RWPE1 (cell line): ENCODE measurements at regions not wholly inside any gene's neighbourhood (a gene's known extent, or its start where the extent isn't known, plus 50 kb on each side); places are given as distances from the start of the nearest gene placed in this dataset.

Experiments
- CTCF ChIA-PET: fragments of 350-600 bp; sonication (Branson Sonifier 250); formaldehyde crosslinking; extraction: SDS; loops from one replicate; lab custom pipeline; 2021; lab: Yijun Ruan, JAX
- POLR2A ChIA-PET: fragments of 400-600 bp; formaldehyde crosslinking; extraction: SDS; loops from one replicate; lab custom pipeline; 2020; ENCODE audit warnings: antibody characterized with exemption; ENCODE audit not compliant: low non-redundant PET; lab: Yijun Ruan, JAX
- DNase-seq: peaks from one replicate; pipeline ENCODE4 v3.0.0; 2012; ENCODE audit warnings: low spot score
- H3K27ac ChIP-seq: fragments of 450-650 bp; 2 replicates; pipeline ENCODE4 v1.5.1; 2017
- CTCF ChIP-seq: fragments of 450-650 bp; conservative IDR thresholded peaks from 2 replicates; pipeline ENCODE4 v1.5.1; 2017; ENCODE audit warnings: low read depth, mild to moderate bottlenecking

DNA sequence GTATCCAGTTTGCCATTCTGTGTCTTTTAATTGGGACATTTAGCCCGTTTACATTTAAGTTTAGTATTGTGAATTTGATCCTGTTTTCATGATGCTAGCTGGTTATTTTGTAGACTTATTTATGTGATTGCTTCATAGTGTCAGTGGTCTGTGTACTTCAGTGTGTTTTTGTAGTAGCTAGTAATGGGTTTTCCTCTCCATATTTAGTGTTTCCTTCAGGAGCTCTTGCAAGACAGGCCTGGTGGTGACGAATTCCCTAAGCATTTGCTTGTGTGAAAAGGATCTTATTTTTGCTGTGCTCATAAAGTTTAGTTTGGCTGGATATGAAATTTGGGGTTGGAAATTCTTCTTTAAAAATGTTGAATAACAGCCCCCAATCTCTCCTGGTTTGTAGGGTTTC is 69.2 kb upstream of the PDC start:
- POLR2A ChIA-PET, result no interaction called here
- TF ChIP-seq CTCF, result no peak
- CTCF ChIA-PET, result no interaction called here
- DNase-seq, result no peak
- no peak overlapping the region for H3K27ac ChIP-seq

- no peak overlapping the region for H3K27ac ChIP-seq
- CTCF ChIA-PET, result no interaction called here
Measured at GRCh38 chr1:186519982-186520381, 59.1 kb upstream of the PDC start.

DNA sequence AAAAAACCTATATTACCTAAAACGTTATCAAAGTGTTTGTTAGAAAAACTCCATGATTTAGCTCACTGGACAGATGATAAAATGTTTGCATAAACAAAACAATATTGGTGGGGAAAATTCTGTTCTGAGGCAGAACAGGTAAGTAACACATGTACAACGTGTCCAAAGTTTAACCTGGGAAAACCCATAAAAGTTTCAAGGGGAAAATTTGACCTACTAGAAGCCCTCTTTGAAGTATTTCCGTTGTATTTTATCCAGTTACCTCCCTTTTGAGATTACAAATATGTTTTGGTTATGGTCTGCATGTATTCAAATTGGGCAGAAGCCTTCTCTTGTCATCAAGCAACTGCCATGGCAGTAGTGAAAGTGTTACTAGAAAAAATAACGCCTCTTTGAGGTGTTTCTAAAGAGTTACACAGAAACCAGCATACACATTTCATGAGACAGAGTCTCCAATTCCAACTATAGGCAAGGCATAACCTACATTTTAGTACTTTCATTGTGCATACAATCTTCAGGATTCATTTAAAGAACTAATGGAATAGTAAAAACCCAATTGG is 58.0 kb upstream of the PDC start:
- ChIA-PET POLR2A (no interaction called here), CTCF (no interaction called here)
- TF ChIP-seq CTCF, result no peak
- no peak for DNase-seq
- H3K27ac ChIP-seq, result no peak overlapping the region

More at GRCh38 chr1:186519982-186520381, 59.1 kb upstream of the PDC start:
- TF ChIP-seq CTCF, result no peak
- no peak for DNase-seq
- POLR2A ChIA-PET, result no interaction called here

DNA sequence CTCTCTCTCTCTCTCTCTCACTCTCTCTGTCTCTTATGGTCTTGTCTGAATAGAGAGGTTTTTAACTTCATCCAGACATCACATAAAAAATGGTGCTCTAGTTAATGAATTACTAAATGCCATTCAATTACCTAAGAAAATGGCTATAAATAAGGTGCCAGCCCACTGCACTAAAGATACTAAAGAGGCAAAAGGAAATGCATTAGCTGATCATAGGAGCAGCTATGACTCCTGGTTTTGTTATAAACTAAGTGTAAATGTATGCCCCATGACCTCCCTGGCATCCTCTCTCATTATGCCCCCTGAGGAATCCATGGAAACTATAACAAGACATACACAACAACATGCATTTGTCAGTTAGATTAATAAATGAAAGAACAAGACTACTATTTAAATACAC is 57.5 kb upstream of the PDC start:
- CTCF ChIA-PET, result no interaction called here

GRCh38 chr1:186514367-186514766 is 53.5 kb upstream of the PDC start:
- TF ChIP-seq CTCF, result no peak
- ChIA-PET CTCF (no interaction called here), POLR2A (no interaction called here)
- H3K27ac ChIP-seq, result no peak overlapping the region
- no peak for DNase-seq

More for the DNA sequence above, 57.5 kb upstream of the PDC start:
- no peak for DNase-seq
- POLR2A ChIA-PET, result no interaction called here
- TF ChIP-seq CTCF, result no peak
- no peak overlapping the region for H3K27ac ChIP-seq

- ChIA-PET POLR2A (no interaction called here), CTCF (no interaction called here)
- H3K27ac ChIP-seq, result no peak overlapping the region
- no peak for TF ChIP-seq CTCF
- no peak for DNase-seq
Measured at GRCh38 chr1:186513526-186513925, 52.6 kb upstream of the PDC start.
